ENCODE measurements at regions not wholly inside any gene's neighbourhood (a gene's known extent, or its start where the extent isn't known, plus 50 kb on each side); places are given as distances from the start of the nearest gene placed in this dataset.

DNA sequence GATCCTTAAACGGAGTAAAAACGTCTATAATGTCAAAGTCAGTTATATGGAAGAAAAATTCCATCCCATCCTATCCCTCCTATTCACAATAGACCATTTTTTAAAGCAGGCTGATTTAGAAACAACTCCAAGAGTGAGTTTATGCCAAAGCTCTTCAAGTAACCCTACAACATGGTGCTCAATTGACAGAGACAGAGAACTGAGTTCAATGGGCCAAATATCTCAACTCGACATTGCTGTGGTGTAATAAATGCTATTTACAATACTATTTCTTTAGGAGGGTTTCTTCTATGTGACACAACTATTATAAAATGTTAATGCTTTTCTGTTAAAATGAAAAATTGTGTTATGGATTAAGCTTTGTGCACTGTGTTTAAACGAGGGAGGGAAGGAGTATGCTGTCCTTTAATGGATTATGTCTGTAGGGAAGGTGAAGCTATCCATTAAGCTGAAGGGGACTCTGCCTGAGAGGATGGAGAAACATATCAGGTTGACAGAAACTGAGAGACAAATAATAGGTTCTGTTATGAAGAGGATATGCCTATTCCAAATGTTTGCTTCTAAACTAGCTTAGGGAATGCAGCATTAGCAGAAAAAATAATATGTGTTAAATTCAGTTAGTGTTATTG lies 362.5 kb upstream of the CHRM3 start (continued):
- TF ChIP-seq, protein P1, sequence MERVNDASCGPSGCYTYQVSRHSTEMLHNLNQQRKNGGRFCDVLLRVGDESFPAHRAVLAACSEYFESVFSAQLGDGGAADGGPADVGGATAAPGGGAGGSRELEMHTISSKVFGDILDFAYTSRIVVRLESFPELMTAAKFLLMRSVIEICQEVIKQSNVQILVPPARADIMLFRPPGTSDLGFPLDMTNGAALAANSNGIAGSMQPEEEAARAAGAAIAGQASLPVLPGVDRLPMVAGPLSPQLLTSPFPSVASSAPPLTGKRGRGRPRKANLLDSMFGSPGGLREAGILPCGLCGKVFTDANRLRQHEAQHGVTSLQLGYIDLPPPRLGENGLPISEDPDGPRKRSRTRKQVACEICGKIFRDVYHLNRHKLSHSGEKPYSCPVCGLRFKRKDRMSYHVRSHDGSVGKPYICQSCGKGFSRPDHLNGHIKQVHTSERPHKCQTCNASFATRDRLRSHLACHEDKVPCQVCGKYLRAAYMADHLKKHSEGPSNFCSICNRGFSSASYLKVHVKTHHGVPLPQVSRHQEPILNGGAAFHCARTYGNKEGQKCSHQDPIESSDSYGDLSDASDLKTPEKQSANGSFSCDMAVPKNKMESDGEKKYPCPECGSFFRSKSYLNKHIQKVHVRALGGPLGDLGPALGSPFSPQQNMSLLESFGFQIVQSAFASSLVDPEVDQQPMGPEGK (CRISPR knock-in tag; IDR thresholded peaks at IDR 0.05), result no peak
- no peak for TF ChIP-seq RORA (CRISPR knock-in tag; IDR thresholded peaks at IDR 0.05)
- no peak for TF ChIP-seq ZNF891 (CRISPR knock-in tag; IDR thresholded peaks at IDR 0.05)
- TF ChIP-seq, protein P2, sequence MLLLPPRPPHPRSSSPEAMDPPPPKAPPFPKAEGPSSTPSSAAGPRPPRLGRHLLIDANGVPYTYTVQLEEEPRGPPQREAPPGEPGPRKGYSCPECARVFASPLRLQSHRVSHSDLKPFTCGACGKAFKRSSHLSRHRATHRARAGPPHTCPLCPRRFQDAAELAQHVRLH (CRISPR knock-in tag; IDR thresholded peaks at IDR 0.05; ENCODE audit: borderline replicate concordance, low read depth), result no peak
- no peak for TF ChIP-seq ZNF251 (CRISPR knock-in tag; IDR thresholded peaks at IDR 0.05)

DNA sequence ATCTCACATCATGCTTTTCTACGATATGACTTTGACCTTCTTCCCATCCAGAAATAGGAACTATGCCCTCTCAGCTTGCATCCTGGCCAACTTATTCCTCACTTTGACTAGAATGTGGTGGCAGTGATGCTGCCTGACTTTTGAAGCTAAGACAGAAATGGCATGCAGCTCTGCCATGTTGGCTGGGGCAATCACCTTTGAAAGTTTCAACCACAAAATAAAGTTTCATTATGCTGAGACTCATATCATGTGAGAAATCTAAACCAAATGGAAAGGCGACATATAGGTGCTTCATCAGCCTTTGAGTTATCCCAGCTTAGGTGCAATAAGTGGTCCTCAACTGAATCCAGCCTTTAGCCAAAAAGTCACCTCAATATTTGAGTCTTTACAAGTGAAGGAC lies 370.0 kb upstream of the CHRM3 start:
- ChIA-PET POLR2A (no interaction called here), CTCF (ENCODE audit: low intra/inter-chr PET ratio, low total read pairs) (no interaction called here)
- ATAC-seq (no peak), DNase-seq (ENCODE audit: low spot score) (no peak), FAIRE-seq (no peak)
- Histone ChIP-seq H3K4me3 (replicated peaks in 1 of 3; ENCODE audit: insufficient read depth in 1 of 3, low read depth in 2 of 3, low read length in 3 of 3) (no peak overlapping the region), H3K27ac (ENCODE audit: extremely low read length, insufficient read depth, low read length) (no peak overlapping the region), H3K9ac (ENCODE audit: insufficient read depth, low read depth, low read length) (no peak overlapping the region), H3K4me1 (ENCODE audit: insufficient read depth, low read length) (no peaks in the 10 kb centered on the region), H3K79me2 (ENCODE audit: insufficient read depth, low read length) (no peaks in the 10 kb centered on the region), H3K4me2 (ENCODE audit: low read depth, low read length) (no peak overlapping the region), H3K27me3 (ENCODE audit: control insufficient read depth in 1 of 2, insufficient read depth in 2 of 2, low read length in 2 of 2) (no peaks in the 10 kb centered on the region), H4K20me1 (ENCODE audit: insufficient read depth, low read length) (no peaks in the 10 kb centered on the region), H3K36me3 (replicated peaks in 1 of 2; ENCODE audit: control insufficient read depth in 1 of 2, insufficient read depth in 2 of 2, low read length in 2 of 2) (no peaks in the 10 kb centered on the region), H2AFZ (ENCODE audit: low read length) (no peak overlapping the region), H3K9me3 (ENCODE audit: low read length) (peaks cover 79% of the 10 kb centered on the region)
- intact Hi-C loops (cut with micrococcal nuclease; ENCODE audit: unreplicated experiment) (no loop called here), in situ Hi-C loops (cut with HindIII; ENCODE audit: extremely low pct_ligation_motif_present, low pct_unique_long_range_greater_than_20kb) (no loop called here)
- 2% methylated on average over 2 of the region's 2 CpGs for WGBS (ENCODE audit: low lambda C conversion rate)
- BruUV-seq (replicated peaks), result no TSS peak
- no peak for TF ChIP-seq NFE2 (CRISPR knock-in tag; IDR thresholded peaks at IDR 0.05)
- TF ChIP-seq ZNF263 (CRISPR knock-in tag; IDR thresholded peaks at IDR 0.05), result no peak
- no peak for TF ChIP-seq ZNF709 (CRISPR knock-in tag; IDR thresholded peaks at IDR 0.05)
- TF ChIP-seq, protein P3, sequence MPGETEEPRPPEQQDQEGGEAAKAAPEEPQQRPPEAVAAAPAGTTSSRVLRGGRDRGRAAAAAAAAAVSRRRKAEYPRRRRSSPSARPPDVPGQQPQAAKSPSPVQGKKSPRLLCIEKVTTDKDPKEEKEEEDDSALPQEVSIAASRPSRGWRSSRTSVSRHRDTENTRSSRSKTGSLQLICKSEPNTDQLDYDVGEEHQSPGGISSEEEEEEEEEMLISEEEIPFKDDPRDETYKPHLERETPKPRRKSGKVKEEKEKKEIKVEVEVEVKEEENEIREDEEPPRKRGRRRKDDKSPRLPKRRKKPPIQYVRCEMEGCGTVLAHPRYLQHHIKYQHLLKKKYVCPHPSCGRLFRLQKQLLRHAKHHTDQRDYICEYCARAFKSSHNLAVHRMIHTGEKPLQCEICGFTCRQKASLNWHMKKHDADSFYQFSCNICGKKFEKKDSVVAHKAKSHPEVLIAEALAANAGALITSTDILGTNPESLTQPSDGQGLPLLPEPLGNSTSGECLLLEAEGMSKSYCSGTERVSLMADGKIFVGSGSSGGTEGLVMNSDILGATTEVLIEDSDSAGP (CRISPR knock-in tag; IDR thresholded peaks at IDR 0.05; ENCODE audit: borderline replicate concordance), result no peak
- TF ChIP-seq SKI (IDR thresholded peaks at IDR 0.05; ENCODE audit: partially characterized antibody), result no peak
- TF ChIP-seq, protein P4, sequence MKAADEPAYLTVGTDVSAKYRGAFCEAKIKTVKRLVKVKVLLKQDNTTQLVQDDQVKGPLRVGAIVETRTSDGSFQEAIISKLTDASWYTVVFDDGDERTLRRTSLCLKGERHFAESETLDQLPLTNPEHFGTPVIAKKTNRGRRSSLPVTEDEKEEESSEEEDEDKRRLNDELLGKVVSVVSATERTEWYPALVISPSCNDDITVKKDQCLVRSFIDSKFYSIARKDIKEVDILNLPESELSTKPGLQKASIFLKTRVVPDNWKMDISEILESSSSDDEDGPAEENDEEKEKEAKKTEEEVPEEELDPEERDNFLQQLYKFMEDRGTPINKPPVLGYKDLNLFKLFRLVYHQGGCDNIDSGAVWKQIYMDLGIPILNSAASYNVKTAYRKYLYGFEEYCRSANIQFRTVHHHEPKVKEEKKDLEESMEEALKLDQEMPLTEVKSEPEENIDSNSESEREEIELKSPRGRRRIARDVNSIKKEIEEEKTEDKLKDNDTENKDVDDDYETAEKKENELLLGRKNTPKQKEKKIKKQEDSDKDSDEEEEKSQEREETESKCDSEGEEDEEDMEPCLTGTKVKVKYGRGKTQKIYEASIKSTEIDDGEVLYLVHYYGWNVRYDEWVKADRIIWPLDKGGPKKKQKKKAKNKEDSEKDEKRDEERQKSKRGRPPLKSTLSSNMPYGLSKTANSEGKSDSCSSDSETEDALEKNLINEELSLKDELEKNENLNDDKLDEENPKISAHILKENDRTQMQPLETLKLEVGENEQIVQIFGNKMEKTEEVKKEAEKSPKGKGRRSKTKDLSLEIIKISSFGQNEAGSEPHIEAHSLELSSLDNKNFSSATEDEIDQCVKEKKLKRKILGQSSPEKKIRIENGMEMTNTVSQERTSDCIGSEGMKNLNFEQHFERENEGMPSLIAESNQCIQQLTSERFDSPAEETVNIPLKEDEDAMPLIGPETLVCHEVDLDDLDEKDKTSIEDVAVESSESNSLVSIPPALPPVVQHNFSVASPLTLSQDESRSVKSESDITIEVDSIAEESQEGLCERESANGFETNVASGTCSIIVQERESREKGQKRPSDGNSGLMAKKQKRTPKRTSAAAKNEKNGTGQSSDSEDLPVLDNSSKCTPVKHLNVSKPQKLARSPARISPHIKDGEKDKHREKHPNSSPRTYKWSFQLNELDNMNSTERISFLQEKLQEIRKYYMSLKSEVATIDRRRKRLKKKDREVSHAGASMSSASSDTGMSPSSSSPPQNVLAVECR (CRISPR knock-in tag; IDR thresholded peaks at IDR 0.05; ENCODE audit: borderline replicate concordance), result no peak
- no peak for TF ChIP-seq CBX2 (IDR thresholded peaks at IDR 0.05; ENCODE audit: low read depth, low read length)
- no peak for TF ChIP-seq CBX2 (CRISPR knock-in tag; IDR thresholded peaks at IDR 0.05; ENCODE audit: low read depth)
